HG03039 (cell line): ENCODE measurements at regions not wholly inside any gene's neighbourhood (a gene's known extent, or its start where the extent isn't known, plus 50 kb on each side); places are given as distances from the start of the nearest gene placed in this dataset.
"Not testable (repeated sequence)": the region's sequence is repeated elsewhere in the genome, so short reads cannot be mapped to it uniquely, and the experiment has no call there.

ENCODE experiments used
- ATAC-seq: cut with Tn5 transposase; IDR thresholded peaks from one replicate; pipeline ENCODE4 v1.9.1; 2021; ENCODE audit warnings: mild to moderate bottlenecking, moderate library complexity; ENCODE audit not compliant: unreplicated experiment

- ATAC-seq = no peak
Measured at GRCh38 chr1:168825129-168825528, 96.1 kb upstream of the DPT start.

- no peak for ATAC-seq
Measured at GRCh38 chr1:168825820-168826219, 96.8 kb upstream of the DPT start.

- ATAC-seq = no peak
Measured at GRCh38 chr1:168826269-168826668, 97.3 kb upstream of the DPT start.

GRCh38 chr1:168827557-168827956 is 98.6 kb upstream of the DPT start:
- ATAC-seq = no peak

GRCh38 chr1:168829876-168830275 is 100.9 kb upstream of the DPT start:
- no peak for ATAC-seq

- no peak for ATAC-seq
Measured at GRCh38 chr1:168830562-168830961, 101.6 kb upstream of the DPT start.

- ATAC-seq = no peak
Measured at GRCh38 chr1:168832661-168833060, 103.7 kb upstream of the DPT start.

GRCh38 chr1:168833362-168833761 is 104.4 kb upstream of the DPT start:
- ATAC-seq = no peak

- ATAC-seq = no peak
Measured at GRCh38 chr1:168833801-168834224, 104.8 kb upstream of the DPT start.

GRCh38 chr1:168834225-168834872 is 105.3 kb upstream of the DPT start:
- no peak for ATAC-seq

- ATAC-seq = no peak
Measured at GRCh38 chr1:168835176-168835575, 106.2 kb upstream of the DPT start.

- ATAC-seq = no peak
Measured at GRCh38 chr1:168835791-168836190, 106.8 kb upstream of the DPT start.

GRCh38 chr1:168836469-168836868 is 107.5 kb upstream of the DPT start:
- ATAC-seq = no peak

GRCh38 chr1:168837230-168837629 is 108.2 kb upstream of the DPT start:
- not testable (repeated sequence) for ATAC-seq

GRCh38 chr1:168842306-168842705 is 113.3 kb upstream of the DPT start:
- ATAC-seq = no peak

GRCh38 chr1:168842916-168843315 is 113.9 kb upstream of the DPT start:
- ATAC-seq = no peak

- no peak for ATAC-seq
Measured at GRCh38 chr1:168843401-168843800, 114.4 kb upstream of the DPT start.

GRCh38 chr1:168843950-168844349 is 114.9 kb upstream of the DPT start:
- no peak for ATAC-seq

- no peak for ATAC-seq
Measured at GRCh38 chr1:168845140-168845539, 116.1 kb upstream of the DPT start.

GRCh38 chr1:168848051-168848450 is 119.0 kb upstream of the DPT start:
- ATAC-seq = no peak

- no peak for ATAC-seq
Measured at GRCh38 chr1:168861421-168862004, 132.5 kb upstream of the DPT start.

- no peak for ATAC-seq
Measured at GRCh38 chr1:168863772-168864171, 134.8 kb upstream of the DPT start.

GRCh38 chr1:168864266-168864665 is 135.3 kb upstream of the DPT start:
- ATAC-seq = no peak
